Colonic mucosa (tissue), 4 donors: ENCODE measurements at regions not wholly inside any gene's neighbourhood (a gene's known extent, or its start where the extent isn't known, plus 50 kb on each side); places are given as distances from the start of the nearest gene placed in this dataset.

Source experiments
- DNase-seq: peaks from one replicate; pipeline ENCODE4 v3.0.0-alpha.2; 2020
- H3K27ac ChIP-seq: fragments of 200-600 bp; one replicate; pipeline ENCODE4 v1.8.0; 2021
- H3K27me3 ChIP-seq: fragments of 200-600 bp; one replicate; pipeline ENCODE4 v1.8.0; 2021
- H3K36me3 ChIP-seq: fragments of 200-600 bp; one replicate; pipeline ENCODE4 v1.8.0; 2021
- H3K4me1 ChIP-seq: fragments of 200-600 bp; one replicate; pipeline ENCODE4 v1.8.0; 2021; ENCODE audit warnings: mild to moderate bottlenecking
- H3K4me3 ChIP-seq: fragments of 200-600 bp; one replicate; pipeline ENCODE4 v1.8.0; 2021
- H3K9ac ChIP-seq, 2 donors: one replicate each; pipeline ENCODE4 v1.7.0; 2013; ENCODE audit warnings: control low read depth in 2 of 2, low read depth in 2 of 2, low read length in 2 of 2
- H3K9me3 ChIP-seq: fragments of 200-600 bp; one replicate; pipeline ENCODE4 v1.8.0; 2021
- CTCF ChIP-seq: fragments of 200-600 bp; IDR thresholded peaks from one replicate; pipeline ENCODE4 v1.8.0; 2022; ENCODE audit warnings: antibody characterized with exemption, mild to moderate bottlenecking
- intact Hi-C: fragments of 100-400 bp; cut with DNase I; formaldehyde crosslinking; loops from one replicate; pipeline ENCODE4 v1.14.1; 2022
- donor health status: healthy.
- donor health status: DM: no; HTN: no; CAD: no.
- donor health status: DM: no; HTN: no; CAD: no.

GRCh38 chr1:30064547-30064946, 658.8 kb downstream of the MATN1 start:
- H3K9me3 ChIP-seq: no peaks in the 10 kb centered on the region
- intact Hi-C loops: no loop called here

GRCh38 chr1:30063621-30064280, 659.6 kb downstream of the MATN1 start:
- intact Hi-C loops: no loop called here
- Histone ChIP-seq H3K4me3 (no peak overlapping the region), H3K36me3 (no peaks in the 10 kb centered on the region), H3K27me3 (no peaks in the 10 kb centered on the region), H3K9me3 (no peaks in the 10 kb centered on the region), H3K9ac (no peak overlapping the region), H3K4me1 (no peaks in the 10 kb centered on the region), H3K27ac (no peak overlapping the region)
- TF ChIP-seq CTCF: no peak
- no peak for DNase-seq

More at GRCh38 chr1:30064547-30064946, 658.8 kb downstream of the MATN1 start:
- H3K4me1 ChIP-seq: no peaks in the 10 kb centered on the region
- no peaks in the 10 kb centered on the region for H3K36me3 ChIP-seq
- TF ChIP-seq CTCF: no peak
- no peaks in the 10 kb centered on the region for H3K27me3 ChIP-seq
- peak overlapping the region in 1 of 2 donors; percentile 12 for H3K9ac ChIP-seq
- no peak for DNase-seq
- H3K27ac ChIP-seq: no peak overlapping the region
- no peak overlapping the region for H3K4me3 ChIP-seq

GRCh38 chr1:30061292-30062220, 661.8 kb downstream of the MATN1 start:
- Histone ChIP-seq H3K9me3 (no peaks in the 10 kb centered on the region), H3K27me3 (no peaks in the 10 kb centered on the region), H3K4me1 (no peaks in the 10 kb centered on the region), H3K27ac (no peak overlapping the region), H3K4me3 (no peak overlapping the region), H3K36me3 (no peaks in the 10 kb centered on the region), H3K9ac (no peak overlapping the region)
- intact Hi-C loops: no loop called here
- no peak for DNase-seq
- no peak for TF ChIP-seq CTCF

- intact Hi-C loops: no loop called here
Measured at GRCh38 chr1:30060738-30061137, 662.6 kb downstream of the MATN1 start.

GRCh38 chr1:30058970-30059369, 664.4 kb downstream of the MATN1 start:
- no peak overlapping the region for H3K27ac ChIP-seq
- H3K27me3 ChIP-seq: no peaks in the 10 kb centered on the region
- H3K9me3 ChIP-seq: no peaks in the 10 kb centered on the region
- intact Hi-C loops: no loop called here
- no peak overlapping the region for H3K9ac ChIP-seq
- no peak for DNase-seq
- no peaks in the 10 kb centered on the region for H3K4me1 ChIP-seq
- no peaks in the 10 kb centered on the region for H3K36me3 ChIP-seq
- no peak for TF ChIP-seq CTCF
- H3K4me3 ChIP-seq: no peak overlapping the region

More at GRCh38 chr1:30060738-30061137, 662.6 kb downstream of the MATN1 start:
- TF ChIP-seq CTCF: no peak
- Histone ChIP-seq H3K4me3 (no peak overlapping the region), H3K9ac (no peak overlapping the region), H3K27ac (no peak overlapping the region), H3K9me3 (no peaks in the 10 kb centered on the region), H3K27me3 (no peaks in the 10 kb centered on the region), H3K4me1 (no peaks in the 10 kb centered on the region), H3K36me3 (no peaks in the 10 kb centered on the region)
- DNase-seq: no peak
